Cardiac muscle cell (in vitro differentiated cells and primary cell): ENCODE measurements at regions not wholly inside any gene's neighbourhood (a gene's known extent, or its start where the extent isn't known, plus 50 kb on each side); places are given as distances from the start of the nearest gene placed in this dataset.

ENCODE experiments used
- DNase-seq, 2 donors: peaks; one replicate each; pipeline versions ENCODE4 v3.0.0 to v3.0.0-alpha.2; 2010 to 2017; ENCODE audit warnings: low read depth in 1 of 2, low spot score in 1 of 2
- H3K27ac ChIP-seq: fragments of 200-600 bp; sonication (generic); 2 replicates; pipeline ENCODE4 v1.5.1; 2016
- H3K27me3 ChIP-seq: fragments of 200-600 bp; sonication (generic); 2 replicates; pipeline ENCODE4 v1.6.0; 2016; ENCODE audit warnings: control low read depth
- H3K36me3 ChIP-seq: fragments of 200-600 bp; sonication (generic); 2 replicates; pipeline ENCODE4 v1.5.1; 2016; ENCODE audit warnings: control low read depth
- H3K4me1 ChIP-seq: fragments of 200-600 bp; sonication (generic); 2 replicates; pipeline ENCODE4 v1.8.1; 2017; ENCODE audit warnings: low read depth, mild to moderate bottlenecking, mixed run types
- H3K4me3 ChIP-seq: fragments of 200-600 bp; sonication (generic); 2 replicates; pipeline ENCODE4 v1.5.1; 2016; ENCODE audit warnings: mild to moderate bottlenecking
- H3K9me3 ChIP-seq: fragments of 200-600 bp; sonication (generic); 2 replicates; pipeline ENCODE4 v1.5.1; 2017; ENCODE audit warnings: low read depth, mild to moderate bottlenecking, control low read depth
- TF ChIP-seq, protein P1 (sequence below): IDR thresholded peaks from 2 replicates; pipeline ENCODE4 v1.5.1; 2012; ENCODE audit warnings: low read depth, mild to moderate bottlenecking, low read length

DNA sequence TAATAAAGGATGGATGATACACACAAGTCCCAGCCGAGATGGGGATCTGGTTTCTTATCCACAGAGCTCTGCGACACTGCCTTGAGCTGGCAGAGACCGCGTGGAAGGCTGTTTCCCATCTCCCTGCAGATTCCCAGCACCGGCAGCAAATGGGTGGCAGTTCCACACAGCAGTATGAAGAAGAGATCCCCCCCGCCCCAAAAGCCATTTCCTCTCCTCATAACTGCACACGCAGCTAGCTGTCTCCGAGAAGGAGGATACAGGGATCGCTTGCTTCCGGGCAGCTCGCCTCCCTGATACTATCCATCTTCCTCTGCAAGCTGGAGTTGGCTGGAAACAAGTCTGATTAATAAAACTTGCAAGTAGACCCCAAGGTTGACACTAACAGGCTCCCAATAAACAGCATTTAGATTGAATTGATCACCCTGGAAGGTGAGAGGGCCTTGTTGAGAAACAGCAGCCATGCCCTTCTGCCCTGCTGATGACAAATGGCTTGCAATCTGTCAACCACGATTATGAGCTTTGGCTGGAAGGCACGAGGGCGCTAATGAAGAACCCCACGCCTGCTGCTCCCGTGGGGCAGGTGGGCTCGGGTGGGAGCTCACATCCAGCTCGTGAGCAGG is 642.3 kb downstream of the AJAP1 start:
- no peaks in the 10 kb centered on the region for H3K27me3 ChIP-seq
- TF ChIP-seq, protein P1, sequence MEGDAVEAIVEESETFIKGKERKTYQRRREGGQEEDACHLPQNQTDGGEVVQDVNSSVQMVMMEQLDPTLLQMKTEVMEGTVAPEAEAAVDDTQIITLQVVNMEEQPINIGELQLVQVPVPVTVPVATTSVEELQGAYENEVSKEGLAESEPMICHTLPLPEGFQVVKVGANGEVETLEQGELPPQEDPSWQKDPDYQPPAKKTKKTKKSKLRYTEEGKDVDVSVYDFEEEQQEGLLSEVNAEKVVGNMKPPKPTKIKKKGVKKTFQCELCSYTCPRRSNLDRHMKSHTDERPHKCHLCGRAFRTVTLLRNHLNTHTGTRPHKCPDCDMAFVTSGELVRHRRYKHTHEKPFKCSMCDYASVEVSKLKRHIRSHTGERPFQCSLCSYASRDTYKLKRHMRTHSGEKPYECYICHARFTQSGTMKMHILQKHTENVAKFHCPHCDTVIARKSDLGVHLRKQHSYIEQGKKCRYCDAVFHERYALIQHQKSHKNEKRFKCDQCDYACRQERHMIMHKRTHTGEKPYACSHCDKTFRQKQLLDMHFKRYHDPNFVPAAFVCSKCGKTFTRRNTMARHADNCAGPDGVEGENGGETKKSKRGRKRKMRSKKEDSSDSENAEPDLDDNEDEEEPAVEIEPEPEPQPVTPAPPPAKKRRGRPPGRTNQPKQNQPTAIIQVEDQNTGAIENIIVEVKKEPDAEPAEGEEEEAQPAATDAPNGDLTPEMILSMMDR, result no peak
- no peaks in the 10 kb centered on the region for H3K4me1 ChIP-seq
- H3K36me3 ChIP-seq, result no peaks in the 10 kb centered on the region
- no peaks in the 10 kb centered on the region for H3K9me3 ChIP-seq
- no peak overlapping the region for H3K27ac ChIP-seq
- no peak for DNase-seq
- no peak overlapping the region for H3K4me3 ChIP-seq

DNA sequence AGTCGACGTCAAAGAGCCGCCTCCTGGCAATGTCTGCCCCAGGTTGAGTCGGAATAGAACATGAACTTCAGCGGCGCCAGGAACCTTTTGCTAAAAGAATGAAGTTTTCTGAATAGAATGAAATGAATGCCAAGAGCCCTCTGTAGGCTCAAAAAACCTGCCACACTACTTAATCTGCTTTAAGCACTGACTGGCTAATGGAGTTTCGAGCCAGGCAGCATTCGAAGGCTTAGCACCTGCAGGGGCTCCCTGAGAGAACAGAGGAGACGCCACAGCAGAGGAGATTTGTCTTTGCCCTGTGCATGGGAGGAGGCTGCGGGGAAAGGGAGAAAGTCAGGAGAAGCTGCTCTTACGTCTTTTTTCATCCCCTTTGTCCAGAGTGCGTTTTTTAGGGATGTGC is 641.7 kb downstream of the AJAP1 start:
- no peak for DNase-seq
- Histone ChIP-seq H3K9me3 (no peaks in the 10 kb centered on the region), H3K36me3 (no peaks in the 10 kb centered on the region), H3K4me3 (no peak overlapping the region), H3K27ac (no peak overlapping the region), H3K4me1 (no peaks in the 10 kb centered on the region), H3K27me3 (no peaks in the 10 kb centered on the region)
- TF ChIP-seq, protein P1, result no peak

DNA sequence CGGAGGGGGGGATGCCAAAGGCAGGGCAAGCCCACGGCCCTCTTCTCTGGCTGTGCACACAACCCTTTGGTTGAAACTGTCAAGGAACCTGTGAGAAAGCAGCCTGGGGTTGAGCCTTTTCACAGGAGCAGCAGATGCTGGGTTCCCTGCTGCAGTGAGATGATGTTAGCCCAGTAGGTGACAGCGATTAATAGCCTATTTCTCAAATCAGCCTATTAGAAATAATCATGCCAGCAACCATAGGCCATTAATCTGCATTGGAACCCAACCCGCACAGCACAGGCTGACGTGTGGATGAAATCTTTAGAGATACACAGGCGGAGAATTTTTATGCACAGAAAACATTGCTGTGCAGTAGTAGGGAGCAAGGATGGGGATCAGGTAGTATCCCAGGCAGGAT is 637.5 kb downstream of the AJAP1 start:
- Histone ChIP-seq H3K9me3 (no peaks in the 10 kb centered on the region), H3K4me3 (no peak overlapping the region), H3K4me1 (no peaks in the 10 kb centered on the region), H3K27me3 (no peaks in the 10 kb centered on the region), H3K36me3 (no peaks in the 10 kb centered on the region), H3K27ac (no peak overlapping the region)
- DNase-seq, result no peak
- TF ChIP-seq, protein P1, result no peak

DNA sequence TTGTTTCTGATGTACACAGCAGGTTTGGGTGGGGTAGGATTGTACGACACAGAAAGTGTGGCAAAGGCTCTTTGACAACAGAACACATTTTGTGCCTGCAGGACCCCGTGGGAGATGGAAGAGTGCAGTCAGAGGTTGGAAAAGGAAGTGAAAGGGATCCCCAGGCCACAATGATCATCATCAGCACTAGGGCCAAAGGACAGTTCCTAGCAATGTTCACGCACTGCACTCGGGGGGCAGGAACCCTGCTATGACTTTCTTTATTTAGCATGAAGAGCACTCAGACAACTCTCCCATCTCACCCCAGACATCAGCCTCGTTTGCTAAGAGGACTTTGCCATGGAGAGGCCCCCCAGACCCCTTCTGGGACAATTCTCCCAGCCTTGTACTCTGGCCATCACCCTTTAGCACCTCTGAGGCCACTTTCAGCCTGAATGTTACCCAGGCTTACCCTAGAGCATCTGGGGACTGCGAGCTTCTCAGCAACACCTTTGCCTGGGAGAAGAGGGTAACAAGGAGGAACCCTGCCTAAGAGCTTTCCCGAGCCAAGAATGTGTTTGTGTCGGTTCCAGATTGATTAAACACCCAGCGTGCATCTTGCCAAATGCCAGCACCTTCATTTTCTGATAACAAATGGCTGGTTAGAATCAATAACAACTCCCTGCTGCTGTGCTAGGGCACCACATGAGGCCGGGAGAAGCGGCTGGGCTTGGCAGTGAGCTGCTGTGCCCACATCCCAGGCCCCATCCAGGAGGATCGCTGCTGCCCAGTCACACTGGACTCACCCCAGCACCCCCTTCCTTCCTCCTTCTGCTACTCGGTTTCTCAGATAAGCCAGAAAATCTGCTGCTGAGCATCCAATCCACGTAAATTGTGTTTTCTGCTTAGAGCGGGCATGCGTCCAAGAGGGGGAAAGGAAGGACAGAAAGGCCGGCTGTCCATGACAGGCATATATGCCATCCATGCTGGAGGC is 633.1 kb downstream of the AJAP1 start:
- Histone ChIP-seq H3K27me3 (no peaks in the 10 kb centered on the region), H3K36me3 (no peaks in the 10 kb centered on the region), H3K9me3 (no peaks in the 10 kb centered on the region), H3K4me3 (no peak overlapping the region), H3K4me1 (no peaks in the 10 kb centered on the region), H3K27ac (no peak overlapping the region)
- TF ChIP-seq, protein P1, result no peak
- DNase-seq, result no peak

DNA sequence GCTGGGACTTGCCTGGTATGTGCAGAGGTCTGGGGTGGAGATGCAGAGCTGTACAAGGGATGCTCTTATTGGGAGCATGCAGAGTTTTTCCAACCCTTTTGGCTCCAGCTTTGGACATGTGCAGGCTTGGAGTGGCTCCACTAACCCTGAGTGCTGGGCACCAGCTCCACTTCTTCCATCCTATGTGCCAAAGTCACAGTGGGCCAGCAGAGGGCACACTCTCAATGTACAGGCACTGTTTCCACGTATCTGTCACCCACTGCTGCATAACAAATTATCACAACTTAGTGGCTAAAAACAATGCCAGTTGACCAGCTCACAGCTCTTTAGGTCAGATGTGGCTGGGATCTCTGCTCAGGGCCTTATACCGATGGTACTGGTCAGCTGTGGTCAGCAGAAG is 631.8 kb downstream of the AJAP1 start:
- Histone ChIP-seq H3K9me3 (no peaks in the 10 kb centered on the region), H3K27me3 (no peaks in the 10 kb centered on the region), H3K36me3 (no peaks in the 10 kb centered on the region), H3K4me3 (no peak overlapping the region), H3K27ac (no peak overlapping the region), H3K4me1 (no peaks in the 10 kb centered on the region)
- TF ChIP-seq, protein P1, result no peak
- DNase-seq, result no peak
